NCI-H1694 treated with DMSO at 0.1 percent for 48 hours (cell line): ENCODE measurements at regions not wholly inside any gene's neighbourhood (a gene's known extent, or its start where the extent isn't known, plus 50 kb on each side); places are given as distances from the start of the nearest gene placed in this dataset.
A peak's percentile ranks its signal among the peaks of the same experiment; 100 is the strongest.

Source experiments
- DNase-seq: peaks from one replicate; lab custom pipeline; 2025; lab: John Stamatoyannopoulos, UW

DNA sequence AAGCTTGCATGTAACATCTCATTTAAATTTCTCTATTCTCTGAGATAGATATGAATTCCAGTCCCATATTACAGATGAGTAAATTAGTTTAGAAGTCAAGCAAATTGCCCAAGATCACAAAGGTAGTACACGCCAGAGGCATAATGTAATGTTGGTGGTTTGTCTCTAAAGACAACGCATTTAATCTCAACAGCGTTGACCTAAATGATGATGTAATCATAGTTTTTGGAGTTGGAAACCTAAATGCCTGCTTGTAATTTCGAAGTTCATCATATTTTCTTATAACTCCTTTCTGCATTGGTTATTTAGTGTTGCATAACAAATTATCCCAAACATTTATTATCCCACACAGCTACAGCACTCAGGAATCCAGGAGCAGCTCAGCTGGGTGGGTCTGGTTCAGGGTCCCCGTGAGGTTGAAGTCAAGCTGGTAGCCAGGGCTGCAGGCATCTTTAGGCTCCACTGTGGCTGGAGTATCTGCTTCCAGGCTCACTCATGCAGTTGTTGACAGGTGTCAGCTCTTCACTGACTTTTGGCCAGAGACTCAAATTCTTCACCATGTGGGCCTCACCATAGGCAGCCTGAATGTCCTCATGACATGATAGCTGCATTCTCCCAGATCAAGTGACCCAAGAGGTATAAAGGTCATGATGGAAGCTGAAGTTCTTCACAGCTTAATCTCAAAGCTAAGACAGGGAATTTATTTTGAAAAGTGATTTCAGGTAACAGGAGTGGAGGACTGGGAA, 122.0 kb upstream of the SPTLC3 start:
- DNase-seq, result no peak

DNA sequence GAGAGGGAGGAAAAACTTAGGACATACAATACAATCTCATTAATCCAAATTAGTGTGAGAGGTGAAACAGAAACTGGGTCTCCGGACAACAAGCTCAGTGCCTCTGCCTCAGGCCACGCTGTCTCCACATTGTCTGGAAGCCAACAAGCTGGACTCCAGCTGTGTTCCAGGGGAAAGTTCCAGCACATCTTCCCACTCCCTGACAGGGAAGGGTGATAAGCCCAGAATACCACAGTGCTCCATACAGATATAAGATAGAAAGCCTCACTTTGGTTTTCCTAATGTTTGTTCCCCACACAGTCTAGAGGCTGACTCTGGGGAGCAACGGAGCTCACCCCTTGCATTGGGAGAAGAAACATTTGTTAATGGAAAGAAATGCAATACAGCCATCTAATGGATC, 117.1 kb upstream of the SPTLC3 start:
- no peak for DNase-seq

DNA sequence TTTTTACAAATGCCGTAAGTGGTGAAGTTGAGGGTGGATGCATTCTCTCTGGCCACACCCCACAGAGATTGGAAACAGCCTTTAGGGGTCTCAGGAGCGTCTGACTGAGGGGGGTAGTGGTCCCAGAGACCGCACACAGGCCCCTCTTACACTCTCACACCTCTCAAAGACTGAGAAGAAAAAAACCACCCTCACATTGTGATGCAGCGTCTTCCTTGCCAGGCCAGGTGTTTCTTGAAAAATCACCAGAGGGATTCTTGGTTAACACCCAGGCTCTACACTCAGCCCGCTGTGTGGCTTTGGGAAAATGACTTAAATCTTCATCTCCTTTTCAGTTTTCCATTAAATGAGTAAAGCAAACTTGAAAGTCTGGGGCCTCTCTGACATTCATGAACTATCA, 115.8 kb upstream of the SPTLC3 start:
- DNase-seq, result no peak

DNA sequence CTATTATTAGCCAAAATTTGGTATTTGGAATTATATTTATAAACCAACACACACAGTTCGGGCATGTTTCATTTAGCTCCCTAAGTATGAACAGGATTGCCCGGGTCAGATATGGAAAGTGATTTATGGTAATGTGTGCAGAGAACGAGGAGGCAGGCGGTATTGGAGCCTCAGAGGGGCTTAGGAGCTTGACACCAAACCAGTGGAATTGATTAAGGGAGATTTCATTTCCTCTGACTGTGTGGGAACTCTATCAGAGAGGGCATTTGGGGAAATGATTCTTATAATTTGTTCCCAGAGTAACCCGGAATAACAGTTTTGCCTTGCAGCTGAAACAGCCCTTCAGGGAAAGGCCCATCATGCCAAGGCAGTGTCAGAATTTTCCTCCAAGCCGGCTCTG, 115.1 kb upstream of the SPTLC3 start:
- DNase-seq, result no peak

DNA sequence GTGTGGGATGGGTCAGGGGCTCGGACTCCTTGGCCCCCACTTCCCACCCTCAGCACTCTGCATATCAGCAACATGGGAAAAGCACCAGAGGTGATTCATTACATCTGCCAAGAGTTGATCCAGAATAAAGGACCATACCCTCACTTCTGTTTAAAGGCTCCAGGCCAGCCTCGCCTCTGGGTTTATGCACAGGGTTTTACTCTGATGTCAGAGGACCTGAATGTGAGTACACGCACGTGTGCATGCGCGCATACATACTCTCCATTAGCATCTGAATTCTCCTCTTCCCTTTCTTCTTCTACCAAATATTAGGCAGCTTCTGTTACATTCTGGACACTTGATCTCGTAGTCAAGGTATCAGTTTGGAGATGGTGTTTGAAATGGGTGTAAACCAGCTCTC, 114.7 kb upstream of the SPTLC3 start:
- no peak for DNase-seq

DNA sequence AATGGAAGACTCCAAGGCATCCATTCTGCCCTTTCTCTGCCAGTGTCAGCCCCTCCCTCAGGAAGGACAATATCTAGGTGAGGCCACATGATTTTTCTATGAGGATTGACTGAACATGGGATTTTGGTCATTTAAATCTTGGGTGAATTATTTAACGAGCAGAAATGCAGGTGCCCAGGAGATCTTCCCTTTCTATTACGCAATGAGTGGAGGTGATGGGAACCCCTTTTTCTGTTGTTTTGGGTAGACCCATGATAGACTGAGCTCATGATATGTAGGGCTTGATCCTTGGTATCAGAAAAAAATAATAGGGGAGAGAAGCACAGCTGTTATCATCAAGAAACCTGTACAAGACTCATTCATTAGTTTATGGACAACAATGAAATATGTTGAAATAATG, 112.6 kb upstream of the SPTLC3 start:
- DNase-seq, result no peak

DNA sequence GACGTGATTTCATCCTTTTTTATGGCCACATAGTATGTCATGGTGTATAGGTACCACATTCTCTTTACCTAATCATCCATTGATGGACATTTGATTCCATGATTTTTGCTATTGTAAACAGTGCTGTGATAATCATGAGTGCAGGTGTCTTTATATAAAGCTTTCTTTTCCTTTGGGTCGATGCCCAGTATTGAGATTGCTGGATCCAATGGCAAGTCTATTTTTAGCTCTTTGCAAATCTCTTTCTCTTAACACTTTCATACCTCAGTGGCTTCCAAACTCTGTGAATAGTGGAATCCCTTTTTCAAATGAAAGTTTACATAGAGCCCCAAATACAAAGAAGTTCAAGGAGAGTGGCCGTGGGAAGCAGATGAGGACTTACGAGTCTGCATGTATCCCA, 105.8 kb upstream of the SPTLC3 start:
- no peak for DNase-seq

DNA sequence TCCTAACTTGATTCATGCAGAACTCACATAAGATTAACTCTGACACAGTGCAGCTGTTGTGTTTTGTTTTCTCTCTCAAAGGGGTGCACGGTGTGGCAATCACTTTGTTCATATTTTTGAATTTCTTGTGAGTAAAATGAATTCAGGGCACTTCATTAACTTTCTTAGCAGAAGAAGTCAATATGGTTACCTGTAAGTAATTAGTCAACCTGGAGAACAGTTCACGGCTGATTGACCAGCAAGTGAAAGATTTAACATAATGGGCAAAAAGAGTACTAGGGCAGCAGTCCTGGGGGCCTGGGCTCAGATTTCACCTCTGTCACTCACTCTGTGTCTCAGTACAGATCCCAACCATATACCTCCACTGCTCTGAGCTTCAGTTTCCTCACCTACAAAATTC, 102.4 kb upstream of the SPTLC3 start:
- no peak for DNase-seq

DNA sequence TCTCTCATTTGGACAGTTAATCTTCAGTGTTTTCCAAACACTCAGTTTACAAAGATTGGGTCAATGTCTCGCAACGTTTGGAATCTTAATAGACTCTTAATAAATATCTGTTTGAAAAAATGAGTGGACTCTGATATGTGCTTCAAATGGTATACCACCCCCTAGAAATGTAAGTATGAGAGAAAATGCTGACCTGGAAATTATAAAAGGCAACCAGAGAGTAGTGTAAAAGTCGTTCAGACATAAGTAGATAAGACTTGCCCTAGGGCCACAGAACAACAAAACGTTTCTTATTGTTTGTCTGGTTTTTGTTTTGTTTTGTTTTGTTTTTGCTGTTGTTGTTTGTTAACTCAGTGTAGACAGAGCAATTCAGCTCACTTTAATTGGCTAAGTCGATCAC, 97.4 kb upstream of the SPTLC3 start:
- DNase-seq, result no peak

DNA sequence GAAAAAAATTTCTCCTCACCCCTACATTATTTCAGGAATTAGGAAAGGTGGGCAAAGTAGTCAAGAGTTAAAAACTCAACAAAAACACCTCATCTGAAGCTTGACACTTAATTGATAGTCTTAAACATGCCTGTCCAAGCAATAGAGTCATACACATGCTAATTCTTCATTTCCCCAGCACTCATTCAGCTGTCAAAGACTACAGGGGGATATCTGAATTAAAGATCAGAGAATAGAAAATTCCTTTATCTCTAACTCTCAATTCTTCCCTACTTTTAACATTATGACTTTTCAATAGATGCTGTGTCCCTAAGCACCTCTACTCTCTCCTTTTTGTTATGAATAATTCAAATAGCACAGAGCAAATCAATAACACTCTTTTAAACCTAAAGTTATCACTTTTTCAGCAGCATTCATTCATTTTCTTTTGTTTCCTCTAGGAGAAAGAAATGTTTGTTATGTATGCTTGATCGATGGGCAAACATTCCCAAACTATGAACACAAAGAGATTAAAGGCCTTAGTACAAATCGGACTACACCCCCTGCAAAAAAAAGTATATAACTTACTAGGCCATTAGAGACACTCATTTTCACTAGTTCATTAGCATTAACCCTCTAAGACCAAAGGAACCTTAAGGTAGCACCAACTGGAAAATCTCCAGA, 94.9 kb upstream of the SPTLC3 start:
- no peak for DNase-seq

DNA sequence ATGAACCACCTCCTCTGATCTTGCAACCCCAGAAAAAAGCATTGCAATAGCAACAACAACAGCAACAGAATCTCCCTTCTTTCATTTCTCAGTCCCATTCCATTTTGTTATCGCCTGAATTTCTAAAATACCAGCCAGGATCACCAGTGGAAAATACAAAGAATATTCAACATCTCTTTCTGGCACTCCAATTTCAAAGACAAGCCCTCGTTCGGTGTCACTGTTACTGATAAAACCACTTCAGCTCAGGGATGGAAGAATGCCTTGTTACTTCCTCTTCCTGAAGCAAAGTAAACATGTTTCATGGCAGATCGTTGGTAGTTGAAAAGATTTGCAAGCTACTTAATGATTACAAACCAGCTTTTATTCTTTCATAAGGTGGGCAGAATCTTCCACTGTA, 94.0 kb upstream of the SPTLC3 start:
- no peak for DNase-seq

DNA sequence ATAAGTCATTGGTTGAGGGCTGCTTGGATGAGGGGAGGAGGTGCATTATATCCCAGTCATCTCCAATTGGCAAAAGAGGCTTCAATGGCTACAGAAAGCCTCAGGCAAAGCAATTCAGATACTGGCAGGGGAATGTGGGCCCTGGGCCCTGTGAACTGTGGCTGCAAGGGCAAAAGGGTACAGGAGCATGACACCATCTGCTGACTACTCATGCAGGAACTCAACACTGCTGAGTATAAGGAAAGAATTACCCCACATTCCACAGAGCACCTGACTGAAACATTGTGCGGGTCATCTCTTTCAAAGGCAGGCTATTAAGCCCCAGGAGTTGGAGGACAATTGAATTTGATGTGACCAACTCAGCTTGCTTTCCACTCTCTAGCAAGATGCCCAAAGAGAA, 92.1 kb upstream of the SPTLC3 start:
- no peak for DNase-seq

DNA sequence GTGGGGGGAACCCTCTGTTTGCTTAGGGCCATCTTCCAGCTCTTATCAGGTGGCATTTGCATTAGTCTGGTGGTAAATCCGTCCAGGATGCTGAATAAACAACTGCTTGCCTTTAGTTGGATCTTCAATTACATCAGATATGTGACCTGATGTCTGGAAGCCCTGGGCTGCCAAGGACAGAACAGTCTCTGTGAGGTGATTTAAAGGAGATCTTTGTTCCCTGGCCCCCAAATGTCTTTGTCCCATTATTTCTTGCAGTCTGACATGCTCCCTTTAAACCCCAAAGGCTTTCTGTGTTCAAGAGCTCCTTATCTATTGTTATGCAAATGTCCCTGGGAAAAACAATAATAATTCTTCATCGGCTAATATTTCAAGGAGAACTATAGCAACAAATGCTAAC, 84.6 kb upstream of the SPTLC3 start:
- DNase-seq, result no peak

DNA sequence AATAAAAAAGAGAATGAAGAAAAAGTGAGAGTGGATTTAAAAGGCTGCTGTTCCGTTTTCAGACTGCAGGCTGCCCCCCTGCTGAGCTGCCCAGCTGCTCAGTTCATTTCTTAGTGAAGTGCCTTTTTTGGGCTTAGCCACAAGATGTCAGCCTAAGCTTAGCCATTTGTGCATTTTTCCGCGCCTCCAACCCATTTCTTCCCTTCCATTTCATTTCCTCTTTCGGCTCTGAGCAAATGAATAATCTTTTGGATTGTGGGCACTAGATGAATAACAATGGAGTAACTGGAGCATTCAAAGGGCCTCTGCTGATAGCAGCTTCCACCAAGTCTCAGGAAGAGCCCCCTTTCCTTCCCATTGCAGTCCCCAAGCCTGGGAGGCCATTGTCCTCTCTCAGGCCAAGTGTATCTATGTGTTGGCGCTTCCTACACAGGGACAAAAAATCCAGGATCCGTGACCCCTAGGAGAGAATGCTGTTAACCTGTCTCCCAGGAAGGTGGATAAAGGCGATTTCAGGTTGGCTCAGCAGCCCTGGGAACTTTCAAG, 83.5 kb upstream of the SPTLC3 start:
- peak; percentile 79 for DNase-seq

DNA sequence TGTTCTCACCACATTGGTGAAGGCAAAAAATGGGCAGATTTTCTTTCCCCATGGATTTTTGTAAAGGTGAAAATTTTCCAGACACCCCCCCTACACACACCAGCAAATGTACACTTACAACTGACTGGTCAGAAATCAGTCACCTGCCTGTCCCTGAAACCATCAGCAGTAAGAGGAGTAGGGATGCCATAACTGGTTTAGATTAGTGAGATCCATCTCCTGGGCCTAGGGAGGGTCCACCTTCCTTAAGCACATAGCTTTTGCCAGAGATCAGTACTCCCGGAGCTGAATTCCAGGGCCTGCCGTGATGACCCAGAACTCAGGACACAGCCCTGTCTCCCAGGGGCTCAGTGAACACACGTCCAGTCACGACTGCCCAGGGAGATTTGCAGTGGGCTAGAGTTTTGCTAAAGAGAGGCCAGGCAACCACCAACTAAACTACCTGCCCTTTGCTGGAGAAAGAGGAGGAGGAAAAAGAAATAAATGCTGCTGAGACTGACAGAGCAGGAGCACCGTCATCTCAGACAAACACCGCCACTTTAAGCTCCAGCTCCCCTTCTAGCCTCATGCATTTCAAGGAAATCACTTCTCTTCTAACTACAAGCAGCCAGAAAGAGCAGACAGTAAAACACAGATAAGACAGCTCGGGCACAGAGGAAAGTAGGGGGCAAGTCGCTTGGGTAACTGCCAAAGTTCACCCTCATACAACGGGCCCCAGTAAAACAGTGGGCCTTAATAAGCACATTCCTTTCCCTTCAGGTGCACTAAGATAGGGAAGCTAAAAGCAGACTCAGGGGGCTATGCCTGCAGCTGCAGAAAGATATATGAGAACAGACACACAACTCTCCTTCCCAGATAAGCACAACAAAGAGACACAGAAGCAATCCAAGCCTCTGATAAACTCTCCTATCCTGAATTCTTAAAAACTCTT, 82.6 kb upstream of the SPTLC3 start:
- no peak for DNase-seq

DNA sequence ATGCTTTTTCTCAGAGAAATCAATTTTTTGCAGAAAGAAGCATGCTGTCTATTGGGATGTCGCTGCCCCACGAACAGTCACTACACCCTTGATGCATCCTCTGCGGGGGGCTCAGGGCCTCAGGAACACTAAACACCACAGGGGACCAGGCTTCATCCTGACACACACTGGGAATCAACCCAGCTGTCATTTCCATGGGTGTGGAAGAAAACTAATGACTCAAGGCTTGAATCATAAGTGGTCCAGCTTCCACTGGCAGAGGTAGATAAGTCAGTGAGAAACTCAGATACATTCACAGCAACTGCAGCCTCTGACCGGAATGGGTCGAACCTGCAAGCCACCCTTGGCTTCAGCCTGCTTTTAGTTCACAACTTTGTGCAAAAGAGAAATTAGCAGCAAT, 81.3 kb upstream of the SPTLC3 start:
- no peak for DNase-seq

DNA sequence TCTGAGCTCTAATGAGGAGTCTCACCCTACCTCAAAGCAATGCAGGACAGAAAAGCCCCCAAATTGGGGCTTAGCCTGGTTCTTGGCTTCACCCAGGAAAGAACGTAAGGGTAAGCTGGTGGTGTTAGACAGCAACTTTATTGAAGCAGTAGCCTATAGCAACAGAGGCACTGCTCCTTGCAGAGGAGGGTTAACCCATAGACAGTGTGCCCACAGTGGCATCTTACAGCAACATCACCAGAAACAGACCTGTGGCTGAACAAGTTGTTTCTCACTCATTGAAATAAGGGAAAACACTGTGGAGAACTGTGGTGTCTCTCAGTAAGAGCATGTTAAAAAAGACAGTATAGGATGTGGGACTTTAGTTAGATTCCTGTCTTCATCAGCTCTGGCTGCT, 80.4 kb upstream of the SPTLC3 start:
- no peak for DNase-seq

DNA sequence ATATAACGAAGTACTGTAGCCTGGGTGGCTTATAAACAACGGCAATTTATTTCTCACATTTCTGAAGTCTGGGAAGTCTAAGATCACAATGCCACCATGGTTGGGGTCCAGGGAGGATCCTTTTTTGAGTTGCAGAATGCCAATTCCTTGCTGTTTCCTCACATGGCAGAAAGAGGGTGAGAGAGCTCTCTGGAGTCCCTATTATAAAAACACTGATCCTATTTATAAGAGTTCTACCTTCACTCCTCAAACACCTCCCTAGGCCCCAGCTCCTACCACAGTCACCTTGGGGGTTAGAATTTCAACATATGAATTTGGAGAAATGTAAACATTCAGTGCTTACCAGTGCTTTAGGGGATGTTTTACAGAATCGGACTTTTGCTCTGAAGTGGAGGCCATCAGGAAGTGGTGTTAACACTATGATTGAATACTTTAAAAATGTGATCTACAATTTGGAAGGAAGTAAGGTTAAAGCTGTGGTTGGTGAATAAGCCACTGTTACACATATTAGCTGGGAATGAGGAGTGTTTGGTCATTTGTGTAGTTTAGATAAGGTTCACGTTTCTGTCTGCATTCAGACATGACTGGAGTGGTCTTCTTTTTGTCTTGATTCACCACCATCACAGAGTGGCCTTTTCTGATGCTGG, 79.9 kb upstream of the SPTLC3 start:
- no peak for DNase-seq

DNA sequence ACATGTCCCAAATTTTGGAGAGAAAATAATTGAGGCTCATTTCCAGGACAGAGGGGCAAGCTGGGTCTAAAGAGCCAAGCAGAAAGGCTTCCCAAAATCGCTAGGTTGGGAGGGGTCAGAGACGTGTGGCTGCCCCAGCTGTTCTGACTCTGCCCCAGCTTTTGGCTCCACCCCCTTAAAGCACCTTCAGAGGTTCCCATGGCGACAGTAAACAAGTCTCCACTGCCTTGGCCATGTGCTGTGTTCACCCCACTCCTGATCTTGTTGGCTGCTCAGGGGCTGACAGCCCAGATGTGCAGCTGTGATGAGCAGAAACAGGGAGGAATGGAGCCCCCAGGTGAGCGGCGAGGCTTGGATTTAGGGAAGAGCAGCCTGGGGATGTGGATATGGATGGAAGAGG, 72.8 kb upstream of the SPTLC3 start:
- no peak for DNase-seq

DNA sequence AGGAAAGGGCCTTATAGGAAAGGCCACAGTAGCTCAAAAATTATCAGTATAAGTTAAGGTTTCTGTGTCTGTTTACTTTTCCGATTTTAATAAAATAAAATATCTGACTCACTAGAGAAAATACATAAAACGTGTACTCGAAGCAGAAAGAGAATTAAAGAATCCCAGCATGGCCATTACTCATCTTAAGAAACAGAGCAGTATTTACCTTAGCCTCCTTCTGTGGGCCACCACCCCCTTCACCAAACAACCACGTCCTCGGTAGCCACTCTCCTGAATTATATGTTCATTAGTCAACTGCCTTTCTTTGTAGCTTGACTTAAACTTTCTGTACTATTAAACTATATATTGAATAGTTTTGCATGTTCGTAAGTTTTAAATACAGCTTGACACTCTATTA, 72.2 kb upstream of the SPTLC3 start:
- DNase-seq, result no peak

DNA sequence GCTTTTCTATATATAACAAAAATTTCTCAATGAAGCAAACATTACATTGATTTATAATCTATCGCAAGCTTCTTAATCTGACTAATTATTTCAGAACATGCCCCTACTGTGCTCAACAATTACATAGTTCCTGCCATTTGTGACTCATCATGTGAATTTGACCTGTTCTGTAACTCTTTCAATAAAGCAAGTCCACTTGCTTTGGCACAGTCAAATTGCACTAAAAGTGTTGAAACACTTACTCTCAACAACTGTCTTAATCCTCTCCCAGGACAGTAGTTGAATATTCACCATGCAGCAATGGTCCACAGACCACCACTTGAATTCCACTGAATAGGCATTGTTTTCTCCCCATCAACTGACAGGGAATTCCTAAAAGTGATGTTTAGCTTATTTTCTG, 67.7 kb upstream of the SPTLC3 start:
- DNase-seq, result no peak

DNA sequence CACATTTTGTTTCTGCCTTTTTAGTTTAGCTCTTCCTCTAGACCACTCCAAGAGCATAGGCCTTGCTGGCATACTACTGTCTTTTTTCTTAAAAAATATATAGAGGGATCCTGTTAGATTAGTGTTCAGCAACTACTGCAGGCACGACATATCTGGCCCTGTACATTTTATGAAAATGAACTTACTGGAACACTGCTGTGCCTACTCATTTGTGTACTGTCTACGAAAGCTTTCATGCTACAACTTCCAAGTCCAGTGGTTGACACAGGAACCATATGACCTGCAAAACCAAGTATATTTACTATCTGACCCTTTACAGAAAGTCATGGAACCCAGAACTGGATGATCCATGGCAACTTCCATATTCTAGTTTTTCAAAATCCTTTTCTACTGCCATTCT, 66.6 kb upstream of the SPTLC3 start:
- no peak for DNase-seq
